ENCODE measurements at regions not wholly inside any gene's neighbourhood (a gene's known extent, or its start where the extent isn't known, plus 50 kb on each side); places are given as distances from the start of the nearest gene placed in this dataset.

DNA sequence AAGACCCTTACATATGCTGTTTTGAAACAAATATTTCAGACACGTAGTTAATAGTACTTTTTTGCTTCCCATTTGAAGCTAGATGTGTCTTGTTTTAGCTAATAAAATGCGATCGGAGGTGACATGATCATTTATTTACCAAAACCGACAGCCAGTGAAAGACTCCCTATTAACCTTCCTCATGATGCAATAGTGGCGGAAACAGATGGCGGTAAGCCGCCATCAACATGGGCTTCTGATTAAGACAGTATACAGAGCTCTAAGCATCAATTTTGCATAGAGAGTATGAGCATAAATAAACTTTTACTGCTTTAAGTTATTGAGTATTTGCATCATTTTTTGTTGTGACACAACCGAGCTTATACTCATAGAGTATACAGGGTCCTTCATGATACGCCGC, 1282.4 kb upstream of the ADGRB3 start:
- Histone ChIP-seq H3K27me3 (replicated peaks) (no peaks in the 10 kb centered on the region), H3K27ac (no peak overlapping the region), H3K36me3 (replicated peaks) (no peaks in the 10 kb centered on the region), H3K4me3 (ENCODE audit: low read depth, low read length) (no peak overlapping the region)
- in situ Hi-C loops (cut with HindIII; ENCODE audit: low pct_ligation_motif_present, low sequenced_read_pairs) = no loop called here
- DNase-seq = no peak
- TF ChIP-seq, protein P1, sequence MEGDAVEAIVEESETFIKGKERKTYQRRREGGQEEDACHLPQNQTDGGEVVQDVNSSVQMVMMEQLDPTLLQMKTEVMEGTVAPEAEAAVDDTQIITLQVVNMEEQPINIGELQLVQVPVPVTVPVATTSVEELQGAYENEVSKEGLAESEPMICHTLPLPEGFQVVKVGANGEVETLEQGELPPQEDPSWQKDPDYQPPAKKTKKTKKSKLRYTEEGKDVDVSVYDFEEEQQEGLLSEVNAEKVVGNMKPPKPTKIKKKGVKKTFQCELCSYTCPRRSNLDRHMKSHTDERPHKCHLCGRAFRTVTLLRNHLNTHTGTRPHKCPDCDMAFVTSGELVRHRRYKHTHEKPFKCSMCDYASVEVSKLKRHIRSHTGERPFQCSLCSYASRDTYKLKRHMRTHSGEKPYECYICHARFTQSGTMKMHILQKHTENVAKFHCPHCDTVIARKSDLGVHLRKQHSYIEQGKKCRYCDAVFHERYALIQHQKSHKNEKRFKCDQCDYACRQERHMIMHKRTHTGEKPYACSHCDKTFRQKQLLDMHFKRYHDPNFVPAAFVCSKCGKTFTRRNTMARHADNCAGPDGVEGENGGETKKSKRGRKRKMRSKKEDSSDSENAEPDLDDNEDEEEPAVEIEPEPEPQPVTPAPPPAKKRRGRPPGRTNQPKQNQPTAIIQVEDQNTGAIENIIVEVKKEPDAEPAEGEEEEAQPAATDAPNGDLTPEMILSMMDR (IDR thresholded peaks at IDR 0.05; ENCODE audit: low read depth, low read length, missing control alignments) = no peak

DNA sequence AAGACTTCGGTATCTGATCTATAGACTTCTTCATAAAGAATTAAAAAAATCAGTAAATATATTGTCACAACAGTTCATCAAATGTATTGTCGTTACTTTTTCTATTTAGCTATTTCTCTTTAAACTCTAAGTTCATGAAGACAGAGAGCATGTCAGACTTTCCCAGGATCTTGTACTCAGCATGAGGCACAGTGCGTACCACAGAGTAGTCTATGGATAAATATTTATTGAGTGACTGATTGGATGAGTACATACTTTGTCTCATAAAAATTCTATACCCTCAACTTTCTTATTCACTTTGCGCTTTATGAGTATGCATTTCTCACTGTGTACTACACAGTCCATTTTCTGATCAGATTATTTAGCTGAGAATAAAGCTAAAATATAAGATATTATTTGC, 1284.4 kb upstream of the ADGRB3 start:
- in situ Hi-C loops (cut with HindIII; ENCODE audit: low pct_ligation_motif_present, low sequenced_read_pairs) = no loop called here
- peak; percentile 6 for DNase-seq
- Histone ChIP-seq H3K36me3 (replicated peaks) (no peaks in the 10 kb centered on the region), H3K27me3 (replicated peaks) (no peaks in the 10 kb centered on the region), H3K27ac (no peak overlapping the region), H3K4me3 (ENCODE audit: low read depth, low read length) (no peak overlapping the region)
- TF ChIP-seq, protein P1 (IDR thresholded peaks at IDR 0.05; ENCODE audit: low read depth, low read length, missing control alignments) = no peak

DNA sequence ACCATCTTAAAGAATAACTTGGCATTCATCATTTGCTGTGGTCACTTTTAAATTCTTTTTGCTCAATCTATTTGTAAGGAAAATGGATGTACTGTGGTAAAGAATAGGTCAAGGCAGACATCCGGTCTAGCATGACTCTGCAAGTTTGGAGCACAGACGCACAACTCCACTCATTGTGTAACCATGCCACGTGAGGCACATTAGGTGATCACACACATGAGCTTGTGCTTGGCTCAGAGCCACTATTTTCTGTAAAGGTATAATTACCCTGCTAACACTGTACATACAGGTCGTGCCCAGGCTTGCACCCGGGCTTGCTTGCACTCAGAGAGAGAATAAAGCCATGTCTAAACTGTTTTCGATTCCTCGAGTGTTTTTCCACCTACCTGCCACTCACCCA, 1289.1 kb upstream of the ADGRB3 start:
- TF ChIP-seq, protein P1 (IDR thresholded peaks at IDR 0.05; ENCODE audit: low read depth, low read length, missing control alignments) = no peak
- no peak for DNase-seq
- H3K4me3 ChIP-seq (ENCODE audit: low read depth, low read length) = no peak overlapping the region
- in situ Hi-C loops (cut with HindIII; ENCODE audit: low pct_ligation_motif_present, low sequenced_read_pairs) = no loop called here
- no peaks in the 10 kb centered on the region for H3K36me3 ChIP-seq (replicated peaks)
- no peaks in the 10 kb centered on the region for H3K27me3 ChIP-seq (replicated peaks)
- no peak overlapping the region for H3K27ac ChIP-seq

DNA sequence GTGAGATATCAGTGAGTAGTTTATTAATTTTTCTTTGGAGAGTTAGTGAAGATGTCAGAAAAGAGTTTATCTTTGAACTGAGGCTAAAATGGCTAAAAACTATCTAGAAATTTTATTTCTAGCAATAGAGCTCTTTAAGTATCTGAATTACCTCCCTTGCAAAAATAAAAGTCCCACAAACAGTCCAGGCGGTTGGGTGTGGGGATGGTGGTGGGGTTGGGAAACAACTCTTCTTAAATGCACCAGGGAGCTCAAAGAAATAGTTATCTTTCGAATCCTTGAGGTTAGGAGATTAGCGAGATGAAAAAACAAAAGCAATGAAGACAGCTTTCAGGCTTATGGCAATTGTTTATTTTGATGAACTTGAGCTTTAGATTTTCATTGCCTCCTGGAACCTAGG, 1299.1 kb upstream of the ADGRB3 start:
- no peak for DNase-seq
- in situ Hi-C loops (cut with HindIII; ENCODE audit: low pct_ligation_motif_present, low sequenced_read_pairs) = no loop called here
- TF ChIP-seq, protein P1 (IDR thresholded peaks at IDR 0.05; ENCODE audit: low read depth, low read length, missing control alignments) = no peak

DNA sequence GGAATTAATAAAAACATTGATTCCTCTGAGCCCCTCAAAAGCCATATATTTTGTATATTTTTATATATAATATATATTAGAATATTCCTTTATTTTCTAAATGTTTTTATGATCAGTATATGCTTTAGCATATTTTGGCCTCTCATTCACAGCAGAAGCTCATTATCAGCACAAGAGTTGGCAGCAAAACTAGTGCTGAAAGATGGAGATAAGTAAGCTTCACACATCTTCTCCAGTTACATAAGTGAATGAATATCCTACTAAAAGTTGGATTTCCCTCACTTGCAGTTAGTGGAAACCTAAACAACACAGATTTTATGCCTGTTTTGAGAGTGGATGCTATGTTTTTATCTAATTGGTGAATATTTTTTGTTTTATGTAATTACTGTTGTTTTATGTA, 1303.8 kb upstream of the ADGRB3 start:
- no peaks in the 10 kb centered on the region for H3K36me3 ChIP-seq (replicated peaks)
- TF ChIP-seq, protein P1 (IDR thresholded peaks at IDR 0.05; ENCODE audit: low read depth, low read length, missing control alignments) = no peak
- DNase-seq = no peak
- no peak overlapping the region for H3K4me3 ChIP-seq (ENCODE audit: low read depth, low read length)
- no peak overlapping the region for H3K27ac ChIP-seq
- H3K27me3 ChIP-seq (replicated peaks) = no peaks in the 10 kb centered on the region
- in situ Hi-C loops (cut with HindIII; ENCODE audit: low pct_ligation_motif_present, low sequenced_read_pairs) = no loop called here

More for the DNA sequence above, 1299.1 kb upstream of the ADGRB3 start:
- H3K36me3 ChIP-seq (replicated peaks) = no peaks in the 10 kb centered on the region
- no peaks in the 10 kb centered on the region for H3K27me3 ChIP-seq (replicated peaks)
- H3K4me3 ChIP-seq (ENCODE audit: low read depth, low read length) = no peak overlapping the region
- no peak overlapping the region for H3K27ac ChIP-seq

DNA sequence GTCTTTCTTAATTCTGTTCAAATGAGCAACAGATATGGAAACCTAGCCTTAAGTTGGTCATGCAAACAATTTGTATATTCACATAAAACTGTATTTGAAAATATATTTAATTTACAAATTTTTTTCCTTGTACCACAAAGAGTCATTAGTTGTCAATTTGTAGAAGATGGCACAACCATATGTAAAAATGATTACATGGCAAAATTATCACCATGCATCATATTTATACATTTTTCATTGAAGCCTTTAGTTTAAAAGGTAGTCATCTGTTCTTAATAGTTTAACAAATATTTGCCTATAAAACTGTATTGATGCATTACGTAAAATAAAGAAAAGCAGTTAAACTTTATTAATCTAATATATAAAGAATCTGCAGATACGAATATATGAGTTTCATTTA, 1306.8 kb upstream of the ADGRB3 start:
- TF ChIP-seq, protein P1 (IDR thresholded peaks at IDR 0.05; ENCODE audit: low read depth, low read length, missing control alignments) = no peak
- Histone ChIP-seq H3K27me3 (replicated peaks) (no peaks in the 10 kb centered on the region), H3K36me3 (replicated peaks) (no peaks in the 10 kb centered on the region), H3K4me3 (ENCODE audit: low read depth, low read length) (no peak overlapping the region), H3K27ac (no peak overlapping the region)
- in situ Hi-C loops (cut with HindIII; ENCODE audit: low pct_ligation_motif_present, low sequenced_read_pairs) = no loop called here
- no peak for DNase-seq

Measured in brain microvascular endothelial cell (primary cell).